ENCODE measurements at regions not wholly inside any gene's neighbourhood (a gene's known extent, or its start where the extent isn't known, plus 50 kb on each side); places are given as distances from the start of the nearest gene placed in this dataset.

- Histone ChIP-seq H3K56ac (replicated peaks; ENCODE audit: insufficient read length, low read depth, low read length) (no peak overlapping the region), H3K4me1 (replicated peaks in 1 of 4; ENCODE audit: control insufficient read depth in 3 of 4, insufficient read depth in 4 of 4, low read length in 3 of 4) (no peaks in the 10 kb centered on the region; a peak in 1 of 7 replicates), H2BK15ac (ENCODE audit: low read length) (no peak overlapping the region), H3K9me3 (ENCODE audit: insufficient read depth in 2 of 2, low read depth in 1 of 2, low read length in 1 of 2) (no peaks in the 10 kb centered on the region), H3K36me3 (ENCODE audit: control insufficient read depth in 2 of 4, insufficient read depth in 4 of 4, low read length in 3 of 4) (no peaks in the 10 kb centered on the region), H3K27ac (ENCODE audit: low read depth, low read length) (no peak overlapping the region), H2AK5ac (ENCODE audit: low read depth, low read length) (no peak overlapping the region), H4K91ac (replicated peaks; ENCODE audit: insufficient read length, low read length) (no peak overlapping the region), H2BK5ac (ENCODE audit: low read depth, low read length) (no peak overlapping the region), H3K4ac (replicated peaks; ENCODE audit: insufficient read length, low read depth, low read length) (no peak overlapping the region), H2AFZ (ENCODE audit: low read length) (no peak overlapping the region), H3K4me3 (ENCODE audit: extremely low read depth in 1 of 4, insufficient read depth in 2 of 4, low read depth in 3 of 4, low read length in 4 of 4) (no peak overlapping the region), H3K18ac (ENCODE audit: extremely low read depth, low read length) (no peak overlapping the region), H2BK120ac (replicated peaks; ENCODE audit: low read depth, low read length) (no peak overlapping the region), H3K9ac (replicated peaks in 1 of 4; ENCODE audit: extremely low read depth in 1 of 4, low read depth in 3 of 4, low read length in 3 of 4) (no peak overlapping the region), H3K27me3 (replicated peaks in 1 of 4; ENCODE audit: control insufficient read depth in 3 of 4, extremely low read depth in 1 of 4, insufficient read depth in 3 of 4, low read length in 3 of 4) (no peaks in the 10 kb centered on the region), H3K14ac (ENCODE audit: insufficient read length) (no peak overlapping the region), H4K5ac (ENCODE audit: insufficient read length, low read depth, low read length) (no peak overlapping the region), H2BK12ac (ENCODE audit: low read depth, low read length) (no peak overlapping the region), H4K20me1 (replicated peaks in 1 of 2; ENCODE audit: control insufficient read depth in 1 of 2, insufficient read depth in 2 of 2, low read length in 2 of 2) (no peaks in the 10 kb centered on the region), H3K23me2 (ENCODE audit: low read depth, low read length) (no peaks in the 10 kb centered on the region), H2BK20ac (ENCODE audit: low read length) (no peak overlapping the region), H4K8ac (ENCODE audit: extremely low read depth, insufficient read depth, low read length) (no peak overlapping the region), H3K79me2 (ENCODE audit: control insufficient read depth in 1 of 2, insufficient read depth in 2 of 2, low read length in 2 of 2) (no peaks in the 10 kb centered on the region), H3K23ac (ENCODE audit: insufficient read length) (no peak overlapping the region), H3K79me1 (ENCODE audit: low read depth, low read length) (no peaks in the 10 kb centered on the region), H3K4me2 (ENCODE audit: insufficient read depth in 1 of 2, low read depth in 2 of 2, low read length in 2 of 2) (no peak overlapping the region)
- TF ChIP-seq RBBP5 (IDR thresholded peaks at IDR 0.05; ENCODE audit: borderline replicate concordance, low read depth, low read length) (no peak), YY1 (IDR thresholded peaks at IDR 0.05; ENCODE audit: low read depth, low read length) (no peak), SAP30 (IDR thresholded peaks at IDR 0.05; ENCODE audit: insufficient read depth, insufficient replicate concordance, low read length) (no peak), CHD1 (IDR thresholded peaks at IDR 0.05; ENCODE audit: low read depth, low read length) (no peak), SRF (IDR thresholded peaks at IDR 0.05; ENCODE audit: low read depth, low read length) (no peak), MAX (IDR thresholded peaks at IDR 0.05) (no peak), CEBPB (IDR thresholded peaks at IDR 0.05; ENCODE audit: low read depth, low read length) (no peak), TEAD4 (IDR thresholded peaks at IDR 0.05; ENCODE audit: low read depth, low read length) (no peak)
- ChIA-PET CTCF (ENCODE audit: partially characterized antibody) (interaction anchor here (1.0 to 1.1 kb wide), 2 partner anchors 12 to 26 kb away, joined by 3 to 4 read pairs; no protein-coding TSS in a partner anchor), POLR2A (ENCODE audit: partially characterized antibody) (interaction anchor here (0.6 kb wide), 1 partner anchor 81 kb away, joined by 3 read pairs; no protein-coding TSS in a partner anchor)
- DNase-seq (ENCODE audit: low read depth in 1 of 2, low spot score in 2 of 2), result no peak
- FAIRE-seq, result no peak
- WGBS, 2 experiments (ENCODE audit: extremely low coverage in 1 of 2, insufficient coverage in 1 of 2, insufficient read length in 1 of 2, insufficient replicate concordance in 2 of 2, low coverage in 1 of 2, low lambda C conversion rate in 2 of 2, missing lambda C conversion rate in 1 of 2), result 88% methylated on average over 8 of the region's 8 CpGs; no CpG with 5 or more reads in 1 of the 2 experiments
Observed at GRCh38 chr14:94965551-94966313, 191.6 kb downstream of the DICER1 start.

Data from H1 (cell line).